Activated T-cell treated with anti-CD3 and anti-CD28 coated beads, Interleukin-2, amount 50 U/mL, for 4 hours (primary cell): ENCODE measurements at regions not wholly inside any gene's neighbourhood (a gene's known extent, or its start where the extent isn't known, plus 50 kb on each side); places are given as distances from the start of the nearest gene placed in this dataset.
"Not testable (repeated sequence)": the region's sequence is repeated elsewhere in the genome, so short reads cannot be mapped to it uniquely, and the experiment has no call there.

Experiments used
- ATAC-seq, 2 donors: fragments of 200-7000 bp; cut with Tn5 transposase; one replicate each; pipeline ENCODE4 v1.10.0; 2021
- DNase-seq: peaks from one replicate; pipeline ENCODE4 v3.0.0-alpha.2; 2020
- H3K27me3 Mint-ChIP-seq: one replicate; pipeline ENCODE4 v1.8.0; 2021; ENCODE audit warnings: low read depth, mixed read lengths
- H3K36me3 Mint-ChIP-seq: one replicate; pipeline ENCODE4 v1.8.0; 2022; ENCODE audit warnings: mixed read lengths; ENCODE audit not compliant: insufficient read depth
- H3K4me1 Mint-ChIP-seq: one replicate; pipeline ENCODE4 v1.8.0; 2021; ENCODE audit warnings: low read depth, mixed read lengths
- H3K4me3 Mint-ChIP-seq: one replicate; pipeline ENCODE4 v1.8.0; 2021; ENCODE audit warnings: mild to moderate bottlenecking, moderate library complexity, mixed read lengths
- H3K9me3 Mint-ChIP-seq: one replicate; pipeline ENCODE4 v1.8.0; 2021; ENCODE audit warnings: mixed read lengths

GRCh38 chr6:81289229-81289628 is 463.3 kb downstream of the TENT5A start:
- Mint-ChIP-seq H3K36me3 (no peaks in the 10 kb centered on the region), H3K4me1 (no peaks in the 10 kb centered on the region), H3K9me3 (peaks cover 3% of the 10 kb centered on the region)

GRCh38 chr6:81265106-81265505 is 487.4 kb downstream of the TENT5A start:
- H3K36me3 Mint-ChIP-seq: no peaks in the 10 kb centered on the region
- no peaks in the 10 kb centered on the region for H3K27me3 Mint-ChIP-seq
- H3K9me3 Mint-ChIP-seq: no peaks in the 10 kb centered on the region
- DNase-seq (no peak), ATAC-seq (no peak)
- no peaks in the 10 kb centered on the region for H3K4me1 Mint-ChIP-seq
- no peak overlapping the region for H3K4me3 Mint-ChIP-seq

More at GRCh38 chr6:81289229-81289628, 463.3 kb downstream of the TENT5A start:
- ATAC-seq (no peak), DNase-seq (no peak)
- Mint-ChIP-seq H3K27me3 (no peaks in the 10 kb centered on the region), H3K4me3 (no peak overlapping the region)

GRCh38 chr6:81263531-81264168 is 488.8 kb downstream of the TENT5A start:
- Mint-ChIP-seq H3K4me3 (no peak overlapping the region), H3K36me3 (no peaks in the 10 kb centered on the region), H3K4me1 (no peaks in the 10 kb centered on the region), H3K27me3 (no peaks in the 10 kb centered on the region), H3K9me3 (no peaks in the 10 kb centered on the region)
- no peak for DNase-seq
- no peak for ATAC-seq

- Mint-ChIP-seq H3K36me3 (no peaks in the 10 kb centered on the region), H3K4me3 (no peak overlapping the region), H3K27me3 (no peaks in the 10 kb centered on the region), H3K4me1 (no peaks in the 10 kb centered on the region), H3K9me3 (peaks cover 4% of the 10 kb centered on the region)
- no peak for DNase-seq
- no peak for ATAC-seq
These were observed 489.8 kb downstream of the TENT5A start for GRCh38 chr6:81262656-81263055.

GRCh38 chr6:81256223-81256622 is 496.3 kb downstream of the TENT5A start:
- H3K4me3 Mint-ChIP-seq, H3K27me3 Mint-ChIP-seq, DNase-seq, H3K4me1 Mint-ChIP-seq, ATAC-seq, H3K36me3 Mint-ChIP-seq: not testable (repeated sequence)
- peaks cover 18% of the 10 kb centered on the region for H3K9me3 Mint-ChIP-seq

GRCh38 chr6:81253821-81254220 is 498.7 kb downstream of the TENT5A start:
- ATAC-seq (no peak), DNase-seq (no peak)
- H3K4me3 Mint-ChIP-seq: no peak overlapping the region
- no peaks in the 10 kb centered on the region for H3K4me1 Mint-ChIP-seq
- no peaks in the 10 kb centered on the region for H3K36me3 Mint-ChIP-seq
- no peaks in the 10 kb centered on the region for H3K27me3 Mint-ChIP-seq
- H3K9me3 Mint-ChIP-seq: peaks cover 18% of the 10 kb centered on the region

GRCh38 chr6:81252231-81252630 is 500.2 kb downstream of the TENT5A start:
- H3K4me3 Mint-ChIP-seq: no peak overlapping the region
- ATAC-seq (no peak), DNase-seq (no peak)
- no peaks in the 10 kb centered on the region for H3K27me3 Mint-ChIP-seq
- no peaks in the 10 kb centered on the region for H3K36me3 Mint-ChIP-seq
- peaks cover 13% of the 10 kb centered on the region for H3K9me3 Mint-ChIP-seq
- H3K4me1 Mint-ChIP-seq: no peaks in the 10 kb centered on the region

- no peaks in the 10 kb centered on the region for H3K4me1 Mint-ChIP-seq
- no peak for ATAC-seq
- H3K4me3 Mint-ChIP-seq: no peak overlapping the region
- no peaks in the 10 kb centered on the region for H3K36me3 Mint-ChIP-seq
- no peak for DNase-seq
- H3K9me3 Mint-ChIP-seq: peaks cover 8% of the 10 kb centered on the region
- no peaks in the 10 kb centered on the region for H3K27me3 Mint-ChIP-seq
These were observed 506.3 kb downstream of the TENT5A start for GRCh38 chr6:81246200-81246599.

GRCh38 chr6:81242624-81243023 is 509.9 kb downstream of the TENT5A start:
- no peak for DNase-seq
- no peak for ATAC-seq
- Mint-ChIP-seq H3K4me3 (no peak overlapping the region), H3K36me3 (no peaks in the 10 kb centered on the region), H3K27me3 (no peaks in the 10 kb centered on the region), H3K4me1 (no peaks in the 10 kb centered on the region), H3K9me3 (peaks cover 8% of the 10 kb centered on the region)

- H3K4me1 Mint-ChIP-seq: no peaks in the 10 kb centered on the region
- no peak overlapping the region for H3K4me3 Mint-ChIP-seq
- H3K27me3 Mint-ChIP-seq: no peaks in the 10 kb centered on the region
- H3K36me3 Mint-ChIP-seq: no peaks in the 10 kb centered on the region
- no peak for DNase-seq
- ATAC-seq: no peak
- H3K9me3 Mint-ChIP-seq: peaks cover 8% of the 10 kb centered on the region
These were observed 511.1 kb downstream of the TENT5A start for GRCh38 chr6:81241126-81242041.

- no peaks in the 10 kb centered on the region for H3K36me3 Mint-ChIP-seq
- no peaks in the 10 kb centered on the region for H3K9me3 Mint-ChIP-seq
- ATAC-seq (no peak), DNase-seq (no peak)
- H3K4me1 Mint-ChIP-seq: no peaks in the 10 kb centered on the region
- no peak overlapping the region for H3K4me3 Mint-ChIP-seq
- no peaks in the 10 kb centered on the region for H3K27me3 Mint-ChIP-seq
These were observed 514.1 kb downstream of the TENT5A start for GRCh38 chr6:81238390-81238789.

- H3K36me3 Mint-ChIP-seq: no peaks in the 10 kb centered on the region
- no peaks in the 10 kb centered on the region for H3K27me3 Mint-ChIP-seq
- no peaks in the 10 kb centered on the region for H3K4me1 Mint-ChIP-seq
- no peak for ATAC-seq
- no peaks in the 10 kb centered on the region for H3K9me3 Mint-ChIP-seq
- no peak overlapping the region for H3K4me3 Mint-ChIP-seq
- no peak for DNase-seq
These were observed 515.3 kb downstream of the TENT5A start for GRCh38 chr6:81237226-81237625.

GRCh38 chr6:81235512-81235911 is 517.0 kb downstream of the TENT5A start:
- Mint-ChIP-seq H3K9me3 (no peaks in the 10 kb centered on the region), H3K36me3 (no peaks in the 10 kb centered on the region), H3K4me1 (no peaks in the 10 kb centered on the region), H3K27me3 (no peaks in the 10 kb centered on the region), H3K4me3 (no peak overlapping the region)
- ATAC-seq (no peak), DNase-seq (no peak)

GRCh38 chr6:81233990-81234389 is 518.5 kb downstream of the TENT5A start:
- Mint-ChIP-seq H3K27me3 (no peaks in the 10 kb centered on the region), H3K4me3 (no peak overlapping the region), H3K9me3 (no peaks in the 10 kb centered on the region), H3K36me3 (no peaks in the 10 kb centered on the region), H3K4me1 (no peaks in the 10 kb centered on the region)
- ATAC-seq (no peak), DNase-seq (no peak)
